Fibroblast of lung (primary cell): ENCODE measurements at regions not wholly inside any gene's neighbourhood (a gene's known extent, or its start where the extent isn't known, plus 50 kb on each side); places are given as distances from the start of the nearest gene placed in this dataset.
"Not testable (repeated sequence)": the region's sequence is repeated elsewhere in the genome, so short reads cannot be mapped to it uniquely, and the experiment has no call there.

Experiments
- DNase-seq, 2 donors: peaks; one replicate each; pipeline versions ENCODE4 v3.0.0 to v3.0.0-alpha.2; 2010; ENCODE audit warnings: low read depth in 2 of 2
- H2AFZ ChIP-seq: 2 replicates; pipeline ENCODE4 v1.5.1; 2012; ENCODE audit warnings: low read length, control low read depth, inconsistent platforms
- H3K27ac ChIP-seq: 2 replicates; pipeline ENCODE4 v1.5.1; 2011; ENCODE audit warnings: low read length, control low read depth; ENCODE audit not compliant: insufficient read depth
- H3K27me3 ChIP-seq: 2 replicates; pipeline ENCODE4 v1.5.1; 2011; ENCODE audit warnings: mild to moderate bottlenecking, low read length; ENCODE audit not compliant: control insufficient read depth, insufficient read depth
- H3K36me3 ChIP-seq: 2 replicates; pipeline ENCODE4 v1.5.1; 2011; ENCODE audit warnings: low read length; ENCODE audit not compliant: control insufficient read depth, insufficient read depth
- H3K4me1 ChIP-seq: 2 replicates; pipeline ENCODE4 v1.5.1; 2011; ENCODE audit warnings: low read length; ENCODE audit not compliant: control insufficient read depth, insufficient read depth; ENCODE audit errors: extremely low read depth
- H3K4me2 ChIP-seq: 2 replicates; pipeline ENCODE4 v1.5.1; 2011; ENCODE audit warnings: low read length, control low read depth; ENCODE audit not compliant: insufficient read depth; ENCODE audit errors: extremely low read depth
- H3K4me3 ChIP-seq, 4 experiments: fragments of 200-600 bp in 1 of 4; sonication (generic) in 1 of 4; replicated peaks in 1 of 4; 2 replicates each; pipeline ENCODE4 v1.5.1; 2011 to 2016; ENCODE audit warnings: low read length in 4 of 4, low read depth in 3 of 4, mild to moderate bottlenecking in 3 of 4, control low read depth in 2 of 4, inconsistent platforms in 1 of 4, mixed read lengths in 1 of 4; ENCODE audit not compliant: insufficient read depth in 1 of 4; ENCODE audit errors: control extremely low read depth in 1 of 4
- H3K79me2 ChIP-seq: 2 replicates; pipeline ENCODE4 v1.5.1; 2012; ENCODE audit warnings: mild to moderate bottlenecking, low read length, inconsistent platforms; ENCODE audit not compliant: control insufficient read depth, insufficient read depth
- H3K9ac ChIP-seq: 2 replicates; pipeline ENCODE4 v1.5.1; 2011; ENCODE audit warnings: mild to moderate bottlenecking, low read length, control low read depth; ENCODE audit not compliant: insufficient read depth
- H3K9me3 ChIP-seq: 2 replicates; pipeline ENCODE4 v1.5.1; 2012; ENCODE audit warnings: low read depth, low read length; ENCODE audit not compliant: control insufficient read depth, insufficient read depth
- H4K20me1 ChIP-seq: 2 replicates; pipeline ENCODE4 v1.5.1; 2011; ENCODE audit warnings: low read length; ENCODE audit not compliant: control insufficient read depth, insufficient read depth; ENCODE audit errors: extremely low read depth
- EZH2 ChIP-seq: IDR thresholded peaks from 2 replicates; pipeline ENCODE4 v1.5.1; 2012; ENCODE audit warnings: low read length, control low read depth, mild to moderate bottlenecking; ENCODE audit errors: missing control alignments
- TF ChIP-seq, protein P1 (sequence below), 2 donors: IDR thresholded peaks in 1 of 2; conservative IDR thresholded peaks in 1 of 2; 1 replicate in 1 of 2; 2 replicates in 1 of 2; pipeline ENCODE4 v1.5.1; 2011 to 2012; ENCODE audit warnings: low read length in 2 of 2, control low read depth in 1 of 2, inconsistent platforms in 1 of 2, low read depth in 1 of 2, mild to moderate bottlenecking in 1 of 2

- Histone ChIP-seq H4K20me1 (no peaks in the 10 kb centered on the region), H3K9ac (no peak overlapping the region), H3K4me1 (no peaks in the 10 kb centered on the region), H3K4me3 (no peak overlapping the region), H3K36me3 (no peaks in the 10 kb centered on the region), H3K9me3 (no peaks in the 10 kb centered on the region), H3K79me2 (no peaks in the 10 kb centered on the region), H3K4me2 (no peak overlapping the region), H3K27me3 (no peaks in the 10 kb centered on the region), H3K27ac (no peak overlapping the region), H2AFZ (no peak overlapping the region)
- TF ChIP-seq EZH2: no peak
- TF ChIP-seq, protein P1, sequence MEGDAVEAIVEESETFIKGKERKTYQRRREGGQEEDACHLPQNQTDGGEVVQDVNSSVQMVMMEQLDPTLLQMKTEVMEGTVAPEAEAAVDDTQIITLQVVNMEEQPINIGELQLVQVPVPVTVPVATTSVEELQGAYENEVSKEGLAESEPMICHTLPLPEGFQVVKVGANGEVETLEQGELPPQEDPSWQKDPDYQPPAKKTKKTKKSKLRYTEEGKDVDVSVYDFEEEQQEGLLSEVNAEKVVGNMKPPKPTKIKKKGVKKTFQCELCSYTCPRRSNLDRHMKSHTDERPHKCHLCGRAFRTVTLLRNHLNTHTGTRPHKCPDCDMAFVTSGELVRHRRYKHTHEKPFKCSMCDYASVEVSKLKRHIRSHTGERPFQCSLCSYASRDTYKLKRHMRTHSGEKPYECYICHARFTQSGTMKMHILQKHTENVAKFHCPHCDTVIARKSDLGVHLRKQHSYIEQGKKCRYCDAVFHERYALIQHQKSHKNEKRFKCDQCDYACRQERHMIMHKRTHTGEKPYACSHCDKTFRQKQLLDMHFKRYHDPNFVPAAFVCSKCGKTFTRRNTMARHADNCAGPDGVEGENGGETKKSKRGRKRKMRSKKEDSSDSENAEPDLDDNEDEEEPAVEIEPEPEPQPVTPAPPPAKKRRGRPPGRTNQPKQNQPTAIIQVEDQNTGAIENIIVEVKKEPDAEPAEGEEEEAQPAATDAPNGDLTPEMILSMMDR (conservative IDR thresholded peaks at IDR 0.05 in 1 of 2, IDR thresholded peaks at IDR 0.05 in 1 of 2; ENCODE audit: low read depth in 1 of 2, low read length in 2 of 2): no peak
- DNase-seq: no peak
Observed at GRCh38 chr4:170198747-170199146, 109.0 kb upstream of the AADAT start.

- H3K79me2 ChIP-seq, H3K4me2 ChIP-seq, H4K20me1 ChIP-seq, H3K4me1 ChIP-seq, H2AFZ ChIP-seq, H3K9ac ChIP-seq, H3K36me3 ChIP-seq, H3K9me3 ChIP-seq, H3K27ac ChIP-seq, DNase-seq, H3K4me3 ChIP-seq, H3K27me3 ChIP-seq: not testable (repeated sequence)
Observed at GRCh38 chr4:170194794-170195193, 105.0 kb upstream of the AADAT start.

DNA sequence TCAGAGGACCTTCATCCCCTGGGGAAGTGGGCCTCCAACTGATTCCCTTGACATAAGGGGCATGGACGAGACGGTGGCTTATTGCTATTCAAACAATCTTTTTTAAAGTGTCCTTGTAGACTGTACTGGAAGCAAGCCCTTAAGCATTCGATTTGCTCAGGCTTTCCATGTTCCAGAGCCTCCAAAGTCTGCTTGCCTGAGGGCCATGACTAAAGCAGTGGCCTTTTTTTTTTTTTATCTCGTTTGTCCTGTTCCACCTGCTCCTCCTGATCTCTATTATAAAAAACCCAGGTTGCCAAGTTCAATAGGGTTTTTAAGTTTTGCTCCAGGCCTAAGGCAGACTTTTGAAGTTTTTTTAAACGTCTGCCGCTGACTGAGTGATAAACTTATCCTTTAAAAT is 103.7 kb upstream of the AADAT start:
- Histone ChIP-seq H4K20me1 (no peaks in the 10 kb centered on the region), H3K27ac (no peak overlapping the region), H3K4me2 (no peak overlapping the region), H3K36me3 (no peaks in the 10 kb centered on the region), H3K79me2 (no peaks in the 10 kb centered on the region), H2AFZ (no peak overlapping the region), H3K4me1 (no peaks in the 10 kb centered on the region), H3K27me3 (no peaks in the 10 kb centered on the region), H3K9me3 (no peaks in the 10 kb centered on the region), H3K4me3 (no peak overlapping the region), H3K9ac (no peak overlapping the region)
- TF ChIP-seq EZH2: no peak
- TF ChIP-seq, protein P1 (conservative IDR thresholded peaks at IDR 0.05 in 1 of 2, IDR thresholded peaks at IDR 0.05 in 1 of 2; ENCODE audit: low read depth in 1 of 2, low read length in 2 of 2): no peak
- no peak for DNase-seq

- H2AFZ ChIP-seq: no peak overlapping the region
- H3K9me3 ChIP-seq: no peaks in the 10 kb centered on the region
- TF ChIP-seq, protein P1 (conservative IDR thresholded peaks at IDR 0.05 in 1 of 2, IDR thresholded peaks at IDR 0.05 in 1 of 2; ENCODE audit: low read depth in 1 of 2, low read length in 2 of 2): no peak
- no peak for TF ChIP-seq EZH2
- H3K27ac ChIP-seq: no peak overlapping the region
- no peaks in the 10 kb centered on the region for H3K79me2 ChIP-seq
- no peaks in the 10 kb centered on the region for H3K36me3 ChIP-seq
- H3K4me2 ChIP-seq: no peak overlapping the region
- H4K20me1 ChIP-seq: no peaks in the 10 kb centered on the region
- no peaks in the 10 kb centered on the region for H3K4me1 ChIP-seq
- DNase-seq: no peak
- H3K9ac ChIP-seq: no peak overlapping the region
- H3K4me3 ChIP-seq: no peak overlapping the region
- no peaks in the 10 kb centered on the region for H3K27me3 ChIP-seq
Observed at GRCh38 chr4:170190265-170190664, 100.5 kb upstream of the AADAT start.
